A549 (cell line): ENCODE measurements at regions not wholly inside any gene's neighbourhood (a gene's known extent, or its start where the extent isn't known, plus 50 kb on each side); places are given as distances from the start of the nearest gene placed in this dataset.

Experiments
- ATAC-seq, 2 experiments: fragments of 200-7000 bp in 1 of 2; fragments of >200 bp in 1 of 2; cut with Nextera tagmentation in 1 of 2; cut with Tn5 transposase in 1 of 2; 3 replicates each; pipeline versions ENCODE4 v1.8.0 to v1.9.1; 2018 to 2020; ENCODE audit warnings: mild to moderate bottlenecking in 1 of 2, moderate library complexity in 1 of 2
- CTCF ChIA-PET: fragments of 300-600 bp; sonication (Branson Sonifier 250); formaldehyde crosslinking; extraction: SDS; loops from one replicate; lab custom pipeline; 2021; ENCODE audit warnings: antibody characterized with exemption, inconsistent platforms; lab: Yijun Ruan, JAX
- POLR2A ChIA-PET: fragments of 350-600 bp; formaldehyde crosslinking; extraction: SDS; loops from one replicate; lab custom pipeline; 2021; ENCODE audit warnings: antibody characterized with exemption, inconsistent platforms; lab: Yijun Ruan, JAX
- DNase-seq, 2 experiments: peaks; one replicate each; pipeline versions ENCODE4 v3.0.0 to v3.0.0-alpha.2; 2011 to 2016; ENCODE audit warnings: low read depth in 1 of 2, low spot score in 1 of 2
- FAIRE-seq: peaks from 2 replicates; lab custom pipeline; 2011; peaks lifted over from hg19 to GRCh38; lab: Jason Lieb, UNC
- H3K27ac ChIP-seq, 2 experiments: fragments of >200 bp; sonication (Bioruptor Twin); formaldehyde crosslinking; 3 replicates each; pipeline ENCODE4 v1.5.1; 2016 to 2017
- H3K4me1 ChIP-seq: fragments of >200 bp; sonication (Bioruptor Twin); formaldehyde crosslinking; 3 replicates; pipeline ENCODE4 v1.6.1; 2016
- H3K4me2 ChIP-seq: fragments of >200 bp; sonication (Bioruptor Twin); formaldehyde crosslinking; 3 replicates; pipeline ENCODE4 v1.6.1; 2016
- H3K4me3 ChIP-seq: fragments of >200 bp; sonication (Bioruptor Twin); formaldehyde crosslinking; 3 replicates; pipeline ENCODE4 v1.5.1; 2016
- H3K9me3 ChIP-seq: fragments of >200 bp; sonication (Bioruptor Twin); formaldehyde crosslinking; 3 replicates; pipeline ENCODE4 v1.6.1; 2016
- BHLHE40 ChIP-seq: IDR thresholded peaks from 2 replicates; pipeline ENCODE4 v1.6.1; 2012; ENCODE audit warnings: low read depth, low read length, inconsistent platforms
- CBX2 ChIP-seq: fragments of 200-600 bp; sonication (generic); IDR thresholded peaks from 2 replicates; pipeline ENCODE4 v1.6.1; 2016; ENCODE audit warnings: low read depth, mild to moderate bottlenecking, borderline replicate concordance
- CHD2 ChIP-seq: fragments of 150-350 bp; IDR thresholded peaks from 2 replicates; pipeline ENCODE4 v1.6.1; 2014; ENCODE audit warnings: low read length; ENCODE audit not compliant: partially characterized antibody
- EHF ChIP-seq: fragments of 250-450 bp; sonication (Bioruptor Pico); IDR thresholded peaks from 2 replicates; pipeline ENCODE4 v1.5.0; 2020; ENCODE audit warnings: mild to moderate bottlenecking
- EP300 ChIP-seq, 2 experiments: fragments of >200 bp; sonication (Bioruptor Twin); formaldehyde crosslinking; IDR thresholded peaks; 2 replicates in 1 of 2; 3 replicates in 1 of 2; pipeline ENCODE4 v1.6.1; 2016 to 2017
- GATA3 ChIP-seq: IDR thresholded peaks from 2 replicates; pipeline ENCODE4 v1.6.1; 2012; ENCODE audit warnings: borderline replicate concordance
- HEYL ChIP-seq: fragments of 250-450 bp; sonication (Bioruptor Pico); IDR thresholded peaks from 2 replicates; pipeline ENCODE4 v1.8.0; 2021; ENCODE audit warnings: mild to moderate bottlenecking, moderate library complexity
- HOXB5 ChIP-seq: fragments of 250-450 bp; sonication (Bioruptor Pico); IDR thresholded peaks from 2 replicates; pipeline ENCODE4 v1.5.0; 2020; ENCODE audit warnings: mild to moderate bottlenecking, moderate library complexity
- JUNB ChIP-seq: fragments of >200 bp; sonication (Bioruptor Twin); formaldehyde crosslinking; IDR thresholded peaks from 2 replicates; pipeline ENCODE4 v1.6.1; 2016
- MAZ ChIP-seq: fragments of 150-350 bp; IDR thresholded peaks from 2 replicates; pipeline ENCODE4 v1.6.1; 2014; ENCODE audit warnings: antibody characterized with exemption, low read depth, low read length, borderline replicate concordance
- NR3C1 ChIP-seq: fragments of >200 bp; sonication (Bioruptor Twin); formaldehyde crosslinking; IDR thresholded peaks from 3 replicates; pipeline ENCODE4 v1.6.1; 2017
- RARB ChIP-seq: fragments of 250-450 bp; sonication (Bioruptor Pico); IDR thresholded peaks from 2 replicates; pipeline ENCODE4 v1.8.0; 2021; ENCODE audit warnings: mild to moderate bottlenecking, moderate library complexity
- RCOR1 ChIP-seq: fragments of 150-350 bp; IDR thresholded peaks from 2 replicates; pipeline ENCODE4 v1.6.1; 2014; ENCODE audit warnings: antibody characterized with exemption, low read length, low read depth
- RNF2 ChIP-seq: fragments of 200-600 bp; sonication (generic); IDR thresholded peaks from 2 replicates; pipeline ENCODE4 v1.6.1; 2016; ENCODE audit warnings: low read depth, mild to moderate bottlenecking, antibody characterized with exemption, moderate library complexity, borderline replicate concordance
- SMC3 ChIP-seq: fragments of >200 bp; sonication (Bioruptor Twin); formaldehyde crosslinking; IDR thresholded peaks from 3 replicates; pipeline ENCODE4 v1.6.1; 2018; ENCODE audit warnings: inconsistent platforms
- SREBF2 ChIP-seq: fragments of 450-650 bp; IDR thresholded peaks from 2 replicates; pipeline ENCODE4 v1.6.1; 2014; ENCODE audit warnings: mild to moderate bottlenecking, moderate library complexity
- TFCP2L1 ChIP-seq: fragments of 250-450 bp; sonication (Bioruptor Pico); IDR thresholded peaks from 2 replicates; pipeline ENCODE4 v1.5.0; 2021; ENCODE audit warnings: mild to moderate bottlenecking
- ZC3H11A ChIP-seq: fragments of 450-650 bp; IDR thresholded peaks from 2 replicates; pipeline ENCODE4 v1.6.1; 2014; ENCODE audit warnings: antibody characterized with exemption, mild to moderate bottlenecking
- ZNF302 ChIP-seq: fragments of 250-450 bp; sonication (Bioruptor Pico); IDR thresholded peaks from 2 replicates; pipeline ENCODE4 v1.9.0; 2021; ENCODE audit warnings: inconsistent platforms, mild to moderate bottlenecking, moderate library complexity
- ZSCAN20 ChIP-seq: fragments of 250-450 bp; sonication (Bioruptor Pico); IDR thresholded peaks from 2 replicates; pipeline ENCODE4 v1.8.0; 2022; ENCODE audit warnings: mild to moderate bottlenecking, moderate library complexity
- WGBS: methylation state at CpG from one replicate; pipeline ENCODE4 v1.1.6; 2017; ENCODE audit errors: missing lambda C conversion rate; 5-methylcytosine and 5-hydroxymethylcytosine counted together
- TF ChIP-seq, protein P1 (sequence below): fragments of 200-600 bp; sonication (generic); IDR thresholded peaks from 2 replicates; pipeline ENCODE4 v1.6.1; 2016; ENCODE audit warnings: antibody characterized with exemption, mild to moderate bottlenecking, moderate library complexity
- TF ChIP-seq, protein P2 (sequence below): fragments of >200 bp; sonication (Bioruptor Twin); formaldehyde crosslinking; IDR thresholded peaks from 3 replicates; pipeline ENCODE4 v1.5.1; 2016
- TF ChIP-seq, protein P3 (sequence below): IDR thresholded peaks from 2 replicates; pipeline ENCODE4 v1.6.1; 2012
- TF ChIP-seq, protein P4 (sequence below): fragments of 250-450 bp; sonication (Bioruptor Pico); IDR thresholded peaks from 2 replicates; pipeline ENCODE4 v1.5.0; 2020; ENCODE audit warnings: low read depth, mild to moderate bottlenecking, moderate library complexity

DNA sequence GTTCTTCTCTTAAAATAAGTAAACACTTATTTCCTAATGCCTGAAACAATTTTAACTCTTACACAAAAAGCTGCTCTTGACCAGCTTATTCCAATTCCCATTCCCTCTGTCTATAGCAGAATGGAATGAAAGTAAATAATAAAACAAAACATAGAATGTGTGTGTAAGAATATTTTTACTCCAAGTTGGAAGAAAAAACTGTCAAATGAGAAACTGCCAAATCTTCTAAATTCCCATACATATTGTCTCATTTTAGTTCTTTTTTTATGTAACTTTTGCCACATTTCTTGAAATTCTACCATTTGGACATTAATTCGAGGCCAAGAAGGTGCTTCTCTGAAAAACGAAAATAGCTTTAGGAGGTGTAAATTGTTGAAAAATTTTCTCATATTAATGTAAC, 477.1 kb downstream of the FAT4 start:
- POLR2A ChIA-PET = no interaction called here
- DNase-seq (no peak), ATAC-seq (no peak)
- no peak overlapping the region for H3K4me2 ChIP-seq
- CTCF ChIA-PET = no interaction called here
- no peaks in the 10 kb centered on the region for H3K9me3 ChIP-seq
- H3K27ac ChIP-seq = no peak overlapping the region
- TF ChIP-seq CHD2 (no peak), RCOR1 (no peak), HEYL (no peak), ZNF302 (CRISPR knock-in tag) (no peak), BHLHE40 (no peak), HOXB5 (no peak), EHF (CRISPR knock-in tag) (no peak), JUNB (no peak), SREBF2 (no peak), MAZ (no peak), NR3C1 (no peak), CBX2 (no peak)
- TF ChIP-seq, protein P1, sequence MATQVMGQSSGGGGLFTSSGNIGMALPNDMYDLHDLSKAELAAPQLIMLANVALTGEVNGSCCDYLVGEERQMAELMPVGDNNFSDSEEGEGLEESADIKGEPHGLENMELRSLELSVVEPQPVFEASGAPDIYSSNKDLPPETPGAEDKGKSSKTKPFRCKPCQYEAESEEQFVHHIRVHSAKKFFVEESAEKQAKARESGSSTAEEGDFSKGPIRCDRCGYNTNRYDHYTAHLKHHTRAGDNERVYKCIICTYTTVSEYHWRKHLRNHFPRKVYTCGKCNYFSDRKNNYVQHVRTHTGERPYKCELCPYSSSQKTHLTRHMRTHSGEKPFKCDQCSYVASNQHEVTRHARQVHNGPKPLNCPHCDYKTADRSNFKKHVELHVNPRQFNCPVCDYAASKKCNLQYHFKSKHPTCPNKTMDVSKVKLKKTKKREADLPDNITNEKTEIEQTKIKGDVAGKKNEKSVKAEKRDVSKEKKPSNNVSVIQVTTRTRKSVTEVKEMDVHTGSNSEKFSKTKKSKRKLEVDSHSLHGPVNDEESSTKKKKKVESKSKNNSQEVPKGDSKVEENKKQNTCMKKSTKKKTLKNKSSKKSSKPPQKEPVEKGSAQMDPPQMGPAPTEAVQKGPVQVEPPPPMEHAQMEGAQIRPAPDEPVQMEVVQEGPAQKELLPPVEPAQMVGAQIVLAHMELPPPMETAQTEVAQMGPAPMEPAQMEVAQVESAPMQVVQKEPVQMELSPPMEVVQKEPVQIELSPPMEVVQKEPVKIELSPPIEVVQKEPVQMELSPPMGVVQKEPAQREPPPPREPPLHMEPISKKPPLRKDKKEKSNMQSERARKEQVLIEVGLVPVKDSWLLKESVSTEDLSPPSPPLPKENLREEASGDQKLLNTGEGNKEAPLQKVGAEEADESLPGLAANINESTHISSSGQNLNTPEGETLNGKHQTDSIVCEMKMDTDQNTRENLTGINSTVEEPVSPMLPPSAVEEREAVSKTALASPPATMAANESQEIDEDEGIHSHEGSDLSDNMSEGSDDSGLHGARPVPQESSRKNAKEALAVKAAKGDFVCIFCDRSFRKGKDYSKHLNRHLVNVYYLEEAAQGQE = no peak
- TF ChIP-seq, protein P2, sequence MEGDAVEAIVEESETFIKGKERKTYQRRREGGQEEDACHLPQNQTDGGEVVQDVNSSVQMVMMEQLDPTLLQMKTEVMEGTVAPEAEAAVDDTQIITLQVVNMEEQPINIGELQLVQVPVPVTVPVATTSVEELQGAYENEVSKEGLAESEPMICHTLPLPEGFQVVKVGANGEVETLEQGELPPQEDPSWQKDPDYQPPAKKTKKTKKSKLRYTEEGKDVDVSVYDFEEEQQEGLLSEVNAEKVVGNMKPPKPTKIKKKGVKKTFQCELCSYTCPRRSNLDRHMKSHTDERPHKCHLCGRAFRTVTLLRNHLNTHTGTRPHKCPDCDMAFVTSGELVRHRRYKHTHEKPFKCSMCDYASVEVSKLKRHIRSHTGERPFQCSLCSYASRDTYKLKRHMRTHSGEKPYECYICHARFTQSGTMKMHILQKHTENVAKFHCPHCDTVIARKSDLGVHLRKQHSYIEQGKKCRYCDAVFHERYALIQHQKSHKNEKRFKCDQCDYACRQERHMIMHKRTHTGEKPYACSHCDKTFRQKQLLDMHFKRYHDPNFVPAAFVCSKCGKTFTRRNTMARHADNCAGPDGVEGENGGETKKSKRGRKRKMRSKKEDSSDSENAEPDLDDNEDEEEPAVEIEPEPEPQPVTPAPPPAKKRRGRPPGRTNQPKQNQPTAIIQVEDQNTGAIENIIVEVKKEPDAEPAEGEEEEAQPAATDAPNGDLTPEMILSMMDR = no peak
- TF ChIP-seq, all 56 proteins: peak for 0
- WGBS = 38% methylated on average over 2 of the region's 2 CpGs
- Histone ChIP-seq H3K4me3 (no peak overlapping the region), H3K4me1 (no peaks in the 10 kb centered on the region)
- no peak for FAIRE-seq

DNA sequence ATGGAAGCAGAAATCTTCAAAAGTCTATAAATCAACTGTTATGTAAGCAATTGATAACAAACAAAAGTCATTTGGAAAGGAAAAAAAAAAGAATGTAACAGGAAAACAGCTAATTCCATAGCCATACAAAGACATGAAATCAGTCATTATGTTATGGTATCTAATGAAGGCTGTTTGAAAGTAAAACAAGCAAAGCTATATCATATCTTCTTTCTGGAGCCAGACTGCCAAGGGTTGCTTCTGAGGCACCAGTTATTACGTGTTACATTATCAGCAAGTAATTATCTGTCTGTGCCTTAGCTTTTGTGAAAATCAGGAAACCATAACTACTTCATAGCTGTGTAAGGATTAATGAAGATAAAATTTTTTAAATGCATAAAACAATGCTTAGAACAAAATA, 480.2 kb downstream of the FAT4 start:
- Histone ChIP-seq H3K4me1 (no peaks in the 10 kb centered on the region), H3K9me3 (no peaks in the 10 kb centered on the region), H3K4me2 (no peak overlapping the region), H3K4me3 (no peak overlapping the region), H3K27ac (no peak overlapping the region)
- DNase-seq (no peak), FAIRE-seq (no peak), ATAC-seq (no peak)
- ChIA-PET CTCF (no interaction called here), POLR2A (no interaction called here)
- WGBS = 7% methylated on average over 1 of the region's 1 CpG
- TF ChIP-seq EP300 (IDR thresholded peaks at IDR 0.05) = no peak
- no peak for TF ChIP-seq ZSCAN20
- TF ChIP-seq, protein P3, sequence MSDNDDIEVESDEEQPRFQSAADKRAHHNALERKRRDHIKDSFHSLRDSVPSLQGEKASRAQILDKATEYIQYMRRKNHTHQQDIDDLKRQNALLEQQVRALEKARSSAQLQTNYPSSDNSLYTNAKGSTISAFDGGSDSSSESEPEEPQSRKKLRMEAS = no peak
- TF ChIP-seq, protein P4, sequence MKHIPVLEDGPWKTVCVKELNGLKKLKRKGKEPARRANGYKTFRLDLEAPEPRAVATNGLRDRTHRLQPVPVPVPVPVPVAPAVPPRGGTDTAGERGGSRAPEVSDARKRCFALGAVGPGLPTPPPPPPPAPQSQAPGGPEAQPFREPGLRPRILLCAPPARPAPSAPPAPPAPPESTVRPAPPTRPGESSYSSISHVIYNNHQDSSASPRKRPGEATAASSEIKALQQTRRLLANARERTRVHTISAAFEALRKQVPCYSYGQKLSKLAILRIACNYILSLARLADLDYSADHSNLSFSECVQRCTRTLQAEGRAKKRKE (CRISPR knock-in tag) = no peak
- TF ChIP-seq TFCP2L1 = no peak
- TF ChIP-seq SMC3 = no peak
- no peak for TF ChIP-seq ZC3H11A
- no peak for TF ChIP-seq GATA3
- TF ChIP-seq RARB (CRISPR knock-in tag) = no peak
- TF ChIP-seq CBX2 = no peak
- no peak for TF ChIP-seq ZNF302 (CRISPR knock-in tag)
- no peak for TF ChIP-seq RNF2
